ENCODE measurements at regions not wholly inside any gene's neighbourhood (a gene's known extent, or its start where the extent isn't known, plus 50 kb on each side); places are given as distances from the start of the nearest gene placed in this dataset.

GRCh38 chr9:84485539-84485938 is 145.0 kb upstream of the SLC28A3 start:
- TF ChIP-seq, protein P1, sequence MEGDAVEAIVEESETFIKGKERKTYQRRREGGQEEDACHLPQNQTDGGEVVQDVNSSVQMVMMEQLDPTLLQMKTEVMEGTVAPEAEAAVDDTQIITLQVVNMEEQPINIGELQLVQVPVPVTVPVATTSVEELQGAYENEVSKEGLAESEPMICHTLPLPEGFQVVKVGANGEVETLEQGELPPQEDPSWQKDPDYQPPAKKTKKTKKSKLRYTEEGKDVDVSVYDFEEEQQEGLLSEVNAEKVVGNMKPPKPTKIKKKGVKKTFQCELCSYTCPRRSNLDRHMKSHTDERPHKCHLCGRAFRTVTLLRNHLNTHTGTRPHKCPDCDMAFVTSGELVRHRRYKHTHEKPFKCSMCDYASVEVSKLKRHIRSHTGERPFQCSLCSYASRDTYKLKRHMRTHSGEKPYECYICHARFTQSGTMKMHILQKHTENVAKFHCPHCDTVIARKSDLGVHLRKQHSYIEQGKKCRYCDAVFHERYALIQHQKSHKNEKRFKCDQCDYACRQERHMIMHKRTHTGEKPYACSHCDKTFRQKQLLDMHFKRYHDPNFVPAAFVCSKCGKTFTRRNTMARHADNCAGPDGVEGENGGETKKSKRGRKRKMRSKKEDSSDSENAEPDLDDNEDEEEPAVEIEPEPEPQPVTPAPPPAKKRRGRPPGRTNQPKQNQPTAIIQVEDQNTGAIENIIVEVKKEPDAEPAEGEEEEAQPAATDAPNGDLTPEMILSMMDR (IDR thresholded peaks at IDR 0.05 in 4 of 5, conservative IDR thresholded peaks at IDR 0.05 in 1 of 5): no peak
- no peak for TF ChIP-seq POLR2A (IDR thresholded peaks at IDR 0.05)
